ENCODE measurements at regions not wholly inside any gene's neighbourhood (a gene's known extent, or its start where the extent isn't known, plus 50 kb on each side); places are given as distances from the start of the nearest gene placed in this dataset.

DNA sequence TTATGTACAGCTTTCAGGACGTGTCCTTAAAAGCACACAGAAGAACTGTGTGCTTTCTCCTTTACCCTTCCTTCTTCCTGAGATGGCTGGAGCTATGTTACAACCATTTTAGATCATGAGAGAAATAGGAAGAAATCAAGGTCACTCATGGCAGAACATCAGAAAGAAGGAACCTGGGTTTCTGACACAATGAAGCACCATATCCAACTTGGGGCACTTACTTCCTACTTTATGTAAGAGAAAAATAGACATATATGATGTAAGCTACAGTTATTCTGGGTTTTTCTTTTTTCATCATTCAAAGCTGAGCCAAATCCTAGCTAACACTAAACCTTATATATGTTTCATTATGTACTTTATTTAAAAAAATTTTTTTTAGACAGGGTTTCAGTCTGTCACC, 79.5 kb downstream of the FAM161A start:
- FAIRE-seq: no peak
- TF ChIP-seq POLR2AphosphoS5 (IDR thresholded peaks at IDR 0.05; ENCODE audit: low read depth, low read length) (no peak), POLR2A (IDR thresholded peaks at IDR 0.05; ENCODE audit: low read depth, low read length) (no peak), POU2F2 (IDR thresholded peaks at IDR 0.05; ENCODE audit: low read depth, low read length) (no peak), SPI1 (IDR thresholded peaks at IDR 0.05; ENCODE audit: low read depth, low read length) (no peak), PAX5 (IDR thresholded peaks at IDR 0.05; ENCODE audit: insufficient read depth, low read length, severe bottlenecking) (no peak), TAF1 (IDR thresholded peaks at IDR 0.05; ENCODE audit: low read depth, low read length) (no peak)
- DNase-seq (ENCODE audit: insufficient read length, low spot score): no peak

DNA sequence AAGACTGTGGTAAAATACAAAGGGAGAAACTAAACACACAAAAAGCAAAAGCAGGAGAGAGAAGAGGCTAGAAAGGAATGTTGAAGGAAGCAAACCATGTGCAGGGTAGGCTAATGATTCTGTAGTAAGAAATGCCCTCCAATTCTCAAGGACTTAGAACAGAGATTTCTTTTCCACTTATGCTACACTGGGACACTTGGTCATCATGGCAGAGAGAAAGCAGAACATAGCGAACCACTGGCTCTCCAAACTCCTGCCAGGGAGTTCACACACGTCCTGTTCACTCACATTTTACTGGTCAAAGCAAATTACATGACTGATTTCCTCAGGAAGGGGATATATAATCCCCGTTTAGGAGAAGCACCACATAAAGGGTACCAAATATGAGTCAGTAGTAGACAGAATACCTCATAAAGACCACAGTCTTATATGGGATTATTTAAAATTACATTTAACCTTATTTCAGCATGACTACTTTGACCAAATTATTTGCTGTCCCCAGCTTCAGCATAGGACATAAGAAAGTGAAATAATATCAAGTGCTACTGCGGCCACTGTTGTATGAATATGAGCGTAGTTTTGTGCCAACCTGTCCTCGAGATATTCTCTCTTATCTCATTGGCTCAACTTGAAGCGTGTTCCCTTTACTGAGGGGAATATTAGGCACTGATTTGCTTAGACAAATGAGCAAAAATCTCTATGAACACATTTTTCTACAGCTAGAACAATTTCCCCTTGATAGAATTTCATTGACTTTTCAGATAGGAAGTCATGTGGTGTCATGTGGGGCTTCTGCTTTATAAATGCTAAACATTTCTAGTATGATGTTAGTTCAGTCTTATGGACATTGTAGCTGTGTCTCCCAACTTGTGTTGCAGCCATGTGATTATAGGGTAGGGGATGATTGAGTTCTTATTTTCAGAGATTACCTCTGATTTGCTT, 81.7 kb downstream of the FAM161A start:
- no peak for FAIRE-seq
- DNase-seq (ENCODE audit: insufficient read length, low spot score): no peak
- no peak for TF ChIP-seq PAX5 (IDR thresholded peaks at IDR 0.05; ENCODE audit: insufficient read depth, low read length, severe bottlenecking)
- no peak for TF ChIP-seq TAF1 (IDR thresholded peaks at IDR 0.05; ENCODE audit: low read depth, low read length)
- no peak for TF ChIP-seq POLR2AphosphoS5 (IDR thresholded peaks at IDR 0.05; ENCODE audit: low read depth, low read length)
- no peak for TF ChIP-seq POU2F2 (IDR thresholded peaks at IDR 0.05; ENCODE audit: low read depth, low read length)
- no peak for TF ChIP-seq SPI1 (IDR thresholded peaks at IDR 0.05; ENCODE audit: low read depth, low read length)
- TF ChIP-seq POLR2A (IDR thresholded peaks at IDR 0.05; ENCODE audit: low read depth, low read length): no peak

DNA sequence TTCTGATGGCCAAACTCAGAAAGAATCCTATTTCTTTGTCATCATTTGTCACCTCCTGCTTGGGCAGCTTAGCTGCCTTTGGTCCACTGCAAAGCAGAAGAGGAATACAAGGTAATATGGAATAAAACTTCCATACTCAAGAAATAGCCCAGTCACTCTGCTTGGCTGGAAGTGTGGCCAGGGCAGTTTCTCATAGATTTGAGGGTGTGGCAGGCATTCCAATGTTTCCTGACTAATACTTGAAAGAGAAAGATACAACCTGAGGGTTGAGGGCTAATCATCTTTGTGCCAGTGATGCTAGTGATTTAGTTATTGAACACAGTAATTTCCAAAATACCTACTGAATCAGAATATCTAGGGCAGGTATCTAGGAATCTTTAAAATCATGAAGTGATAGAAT, 83.1 kb downstream of the FAM161A start:
- DNase-seq (ENCODE audit: insufficient read length, low spot score): no peak
- FAIRE-seq: no peak
- TF ChIP-seq POU2F2 (IDR thresholded peaks at IDR 0.05; ENCODE audit: low read depth, low read length) (no peak), POLR2A (IDR thresholded peaks at IDR 0.05; ENCODE audit: low read depth, low read length) (no peak), PAX5 (IDR thresholded peaks at IDR 0.05; ENCODE audit: insufficient read depth, low read length, severe bottlenecking) (no peak), TAF1 (IDR thresholded peaks at IDR 0.05; ENCODE audit: low read depth, low read length) (no peak), SPI1 (IDR thresholded peaks at IDR 0.05; ENCODE audit: low read depth, low read length) (no peak), POLR2AphosphoS5 (IDR thresholded peaks at IDR 0.05; ENCODE audit: low read depth, low read length) (no peak)

DNA sequence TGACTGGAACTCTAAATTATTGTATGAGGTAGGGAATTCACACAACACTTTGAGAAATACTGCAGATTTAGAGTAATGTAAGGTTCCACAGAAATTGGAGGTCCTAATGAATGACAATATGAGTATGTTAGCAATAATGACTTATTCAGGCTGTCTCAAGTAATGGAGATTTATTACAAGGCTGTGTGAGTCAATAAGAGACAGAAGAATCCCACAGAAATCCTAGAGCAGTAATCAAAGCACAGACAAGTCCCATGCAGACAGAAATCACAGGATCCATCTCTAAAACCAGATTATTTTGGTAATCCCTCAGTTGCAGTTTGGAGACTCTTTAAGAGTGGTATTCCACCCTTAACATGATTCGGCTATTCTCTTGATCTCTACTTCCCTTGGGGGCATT, 83.6 kb downstream of the FAM161A start:
- DNase-seq (ENCODE audit: insufficient read length, low spot score) (no peak), FAIRE-seq (no peak)
- TF ChIP-seq PAX5 (IDR thresholded peaks at IDR 0.05; ENCODE audit: insufficient read depth, low read length, severe bottlenecking) (no peak), POLR2AphosphoS5 (IDR thresholded peaks at IDR 0.05; ENCODE audit: low read depth, low read length) (no peak), TAF1 (IDR thresholded peaks at IDR 0.05; ENCODE audit: low read depth, low read length) (no peak), SPI1 (IDR thresholded peaks at IDR 0.05; ENCODE audit: low read depth, low read length) (no peak), POU2F2 (IDR thresholded peaks at IDR 0.05; ENCODE audit: low read depth, low read length) (no peak), POLR2A (IDR thresholded peaks at IDR 0.05; ENCODE audit: low read depth, low read length) (no peak)

DNA sequence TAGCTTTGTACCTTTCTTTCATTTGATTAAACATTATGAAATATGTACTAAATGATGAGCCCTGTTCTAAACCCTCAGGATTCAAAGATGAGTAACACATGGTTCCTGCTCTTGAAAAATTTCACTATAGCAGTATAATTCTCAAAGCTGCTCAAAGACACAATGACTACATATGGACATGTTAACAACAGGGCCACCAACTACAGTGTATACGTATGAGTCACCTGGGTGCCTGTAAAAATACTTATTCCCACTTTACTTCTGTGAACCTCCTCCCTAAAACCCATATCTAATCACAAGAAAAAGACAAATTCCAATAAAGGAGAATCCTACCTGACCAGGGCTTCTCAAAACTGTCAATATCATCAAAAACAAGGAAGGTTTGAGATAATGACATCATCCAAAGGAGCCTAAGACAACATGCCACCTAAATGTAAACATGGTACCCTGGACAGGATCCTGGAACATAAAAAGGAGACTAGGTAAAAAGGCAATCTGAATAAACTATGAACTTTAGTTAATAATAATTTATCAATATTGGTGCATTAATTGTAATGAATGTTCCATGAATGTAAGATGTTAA, 84.7 kb downstream of the FAM161A start:
- FAIRE-seq (no peak), DNase-seq (ENCODE audit: insufficient read length, low spot score) (no peak)
- TF ChIP-seq TAF1 (IDR thresholded peaks at IDR 0.05; ENCODE audit: low read depth, low read length): no peak
- TF ChIP-seq PAX5 (IDR thresholded peaks at IDR 0.05; ENCODE audit: insufficient read depth, low read length, severe bottlenecking): no peak
- no peak for TF ChIP-seq POLR2A (IDR thresholded peaks at IDR 0.05; ENCODE audit: low read depth, low read length)
- no peak for TF ChIP-seq POU2F2 (IDR thresholded peaks at IDR 0.05; ENCODE audit: low read depth, low read length)
- no peak for TF ChIP-seq SPI1 (IDR thresholded peaks at IDR 0.05; ENCODE audit: low read depth, low read length)
- no peak for TF ChIP-seq POLR2AphosphoS5 (IDR thresholded peaks at IDR 0.05; ENCODE audit: low read depth, low read length)

- peak; percentile 100 for FAIRE-seq
- DNase-seq (ENCODE audit: insufficient read length, low spot score): peak; percentile 76
- TF ChIP-seq POLR2A (IDR thresholded peaks at IDR 0.05; ENCODE audit: low read depth, low read length) (peak; percentile 88), POU2F2 (IDR thresholded peaks at IDR 0.05; ENCODE audit: low read depth, low read length) (peak; percentile 22), PAX5 (IDR thresholded peaks at IDR 0.05; ENCODE audit: insufficient read depth, low read length, severe bottlenecking) (no peak), TAF1 (IDR thresholded peaks at IDR 0.05; ENCODE audit: low read depth, low read length) (peak; percentile 74), SPI1 (IDR thresholded peaks at IDR 0.05; ENCODE audit: low read depth, low read length) (peak; percentile 45), POLR2AphosphoS5 (IDR thresholded peaks at IDR 0.05; ENCODE audit: low read depth, low read length) (peak; percentile 85)
Measured at GRCh38 chr2:61764035-61764800, 89.6 kb downstream of the FAM161A start.

DNA sequence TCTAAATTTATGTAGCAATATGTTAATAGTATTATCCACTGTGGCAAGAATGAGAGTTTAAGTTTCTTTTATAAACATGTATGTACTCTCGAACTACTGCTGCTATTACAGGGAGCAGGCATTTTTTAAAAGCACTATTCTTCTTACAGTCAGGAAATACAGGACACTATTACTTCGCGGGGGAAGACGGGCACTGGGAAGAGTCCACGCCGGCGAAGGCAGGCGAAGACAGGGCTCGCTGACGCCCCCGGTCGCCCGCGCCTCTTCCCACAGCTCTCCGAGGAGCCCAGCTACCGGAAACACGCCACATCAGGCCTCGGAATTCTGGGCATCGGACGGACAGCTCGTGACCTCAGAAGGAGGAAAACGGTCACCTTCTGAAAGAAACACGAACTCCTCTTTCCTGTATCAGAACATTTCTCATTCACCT, 90.2 kb downstream of the FAM161A start:
- TF ChIP-seq PAX5 (IDR thresholded peaks at IDR 0.05; ENCODE audit: insufficient read depth, low read length, severe bottlenecking) (no peak), POLR2A (IDR thresholded peaks at IDR 0.05; ENCODE audit: low read depth, low read length) (no peak), TAF1 (IDR thresholded peaks at IDR 0.05; ENCODE audit: low read depth, low read length) (no peak), SPI1 (IDR thresholded peaks at IDR 0.05; ENCODE audit: low read depth, low read length) (no peak), POLR2AphosphoS5 (IDR thresholded peaks at IDR 0.05; ENCODE audit: low read depth, low read length) (no peak), POU2F2 (IDR thresholded peaks at IDR 0.05; ENCODE audit: low read depth, low read length) (no peak)
- peak; percentile 23 for DNase-seq (ENCODE audit: insufficient read length, low spot score)
- no peak for FAIRE-seq

DNA sequence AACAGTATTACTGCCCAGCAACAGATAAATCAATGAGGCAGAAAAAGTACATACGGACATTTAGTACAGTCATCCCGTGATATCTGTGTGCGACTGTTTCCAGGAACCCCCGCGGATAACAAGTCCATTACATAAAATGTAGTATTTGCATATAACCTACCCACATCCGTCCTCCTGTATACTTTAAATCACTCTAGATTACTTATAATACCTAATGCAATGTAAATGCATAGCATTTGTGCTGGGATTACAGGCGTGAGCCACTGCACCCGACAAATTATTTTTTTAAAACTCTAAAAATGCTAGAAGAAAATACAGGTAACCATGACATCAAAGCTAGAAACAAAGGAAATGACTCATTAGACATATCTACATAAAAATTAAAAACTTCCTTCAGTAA, 91.6 kb downstream of the FAM161A start:
- DNase-seq (ENCODE audit: insufficient read length, low spot score) (no peak), FAIRE-seq (peak; percentile 65)
- TF ChIP-seq POU2F2 (IDR thresholded peaks at IDR 0.05; ENCODE audit: low read depth, low read length): peak; percentile 68
- no peak for TF ChIP-seq PAX5 (IDR thresholded peaks at IDR 0.05; ENCODE audit: insufficient read depth, low read length, severe bottlenecking)

DNA sequence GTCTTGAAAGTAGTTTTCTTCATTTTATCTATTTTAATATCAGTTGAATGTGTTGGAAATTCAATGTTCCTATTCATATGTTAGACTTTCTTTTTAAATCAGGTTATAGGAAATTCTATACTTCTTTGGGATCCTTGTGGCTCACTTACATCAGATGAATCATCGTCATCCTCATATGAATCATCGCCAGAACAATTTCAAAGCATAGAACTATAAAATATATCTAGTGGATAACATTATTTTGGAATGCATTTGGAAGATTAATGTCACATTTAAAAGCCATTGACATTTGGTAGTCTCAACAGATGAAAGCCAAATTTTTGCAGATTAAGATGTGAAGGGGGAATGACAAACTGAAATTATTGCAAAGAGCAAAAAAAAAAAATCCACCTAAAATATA, 94.1 kb downstream of the FAM161A start:
- no peak for TF ChIP-seq POLR2AphosphoS5 (IDR thresholded peaks at IDR 0.05; ENCODE audit: low read depth, low read length)
- no peak for TF ChIP-seq POLR2A (IDR thresholded peaks at IDR 0.05; ENCODE audit: low read depth, low read length)
- FAIRE-seq (no peak), DNase-seq (ENCODE audit: insufficient read length, low spot score) (no peak)

Measured in GM12891 (cell line).